Transverse colon (tissue), 3 donors: ENCODE measurements at regions not wholly inside any gene's neighbourhood (a gene's known extent, or its start where the extent isn't known, plus 50 kb on each side); places are given as distances from the start of the nearest gene placed in this dataset.

Experiments used
- CTCF ChIP-seq, 5 experiments: fragments of 200-600 bp in 3 of 5; fragments of 450-650 bp in 2 of 5; sonication (generic) in 3 of 5; IDR thresholded peaks; 1 replicate in 2 of 5; 2 replicates in 3 of 5; pipeline ENCODE4 v1.5.1; 2016 to 2017; ENCODE audit warnings: antibody characterized with exemption in 5 of 5, inconsistent platforms in 3 of 5, mild to moderate bottlenecking in 2 of 5, moderate library complexity in 1 of 5
- EP300 ChIP-seq: sonication (generic); formaldehyde crosslinking; IDR thresholded peaks from one replicate; pipeline ENCODE4 v1.6.1; 2017; ENCODE audit warnings: antibody characterized with exemption, low read depth
- POLR2A ChIP-seq: fragments of 450-650 bp; IDR thresholded peaks from one replicate; pipeline ENCODE4 v1.6.1; 2016; ENCODE audit warnings: antibody characterized with exemption, mild to moderate bottlenecking, moderate library complexity

GRCh38 chr3:182392182-182392937, 400.9 kb upstream of the ATP11B start:
- TF ChIP-seq EP300, result no peak
- peak in 1 of 5 experiments; percentile 9 for TF ChIP-seq CTCF (IDR thresholded peaks at IDR 0.05)
- TF ChIP-seq POLR2A, result no peak
